Choroid plexus epithelial cell (primary cell): ENCODE measurements at regions not wholly inside any gene's neighbourhood (a gene's known extent, or its start where the extent isn't known, plus 50 kb on each side); places are given as distances from the start of the nearest gene placed in this dataset.

Source experiments
- DNase-seq: peaks from one replicate; pipeline ENCODE4 v3.0.0-alpha.2; 2010; ENCODE audit warnings: low read depth
- H3K4me3 ChIP-seq: 2 replicates; pipeline ENCODE4 v1.5.1; 2011; ENCODE audit warnings: low read depth, mild to moderate bottlenecking, control low read depth, low read length, moderate library complexity
- TF ChIP-seq, protein P1 (sequence below): conservative IDR thresholded peaks from 2 replicates; pipeline ENCODE4 v1.5.1; 2011; ENCODE audit warnings: low read depth, mild to moderate bottlenecking, control low read depth, inconsistent platforms, low read length, moderate library complexity

DNA sequence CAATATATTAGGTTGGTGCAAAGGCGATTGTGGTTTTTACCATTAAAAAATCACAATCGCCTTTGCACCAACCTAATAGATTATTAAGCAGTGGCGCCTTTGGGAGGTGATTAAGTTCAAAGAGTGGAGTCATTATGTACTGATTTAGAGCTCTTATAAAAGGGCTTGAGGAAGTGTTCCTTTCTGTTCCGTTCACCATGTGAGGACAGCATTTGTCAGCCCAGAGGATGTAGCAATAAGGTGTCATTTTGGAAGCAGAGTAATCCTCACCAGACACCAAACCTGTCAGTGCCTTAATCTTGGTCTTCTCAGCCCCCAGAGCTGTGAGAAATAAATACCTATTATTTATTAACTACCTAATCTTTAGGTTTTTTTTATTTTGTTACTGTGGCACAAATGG lies 542.1 kb upstream of the MAN1A1 start:
- no peak overlapping the region for H3K4me3 ChIP-seq
- TF ChIP-seq, protein P1, sequence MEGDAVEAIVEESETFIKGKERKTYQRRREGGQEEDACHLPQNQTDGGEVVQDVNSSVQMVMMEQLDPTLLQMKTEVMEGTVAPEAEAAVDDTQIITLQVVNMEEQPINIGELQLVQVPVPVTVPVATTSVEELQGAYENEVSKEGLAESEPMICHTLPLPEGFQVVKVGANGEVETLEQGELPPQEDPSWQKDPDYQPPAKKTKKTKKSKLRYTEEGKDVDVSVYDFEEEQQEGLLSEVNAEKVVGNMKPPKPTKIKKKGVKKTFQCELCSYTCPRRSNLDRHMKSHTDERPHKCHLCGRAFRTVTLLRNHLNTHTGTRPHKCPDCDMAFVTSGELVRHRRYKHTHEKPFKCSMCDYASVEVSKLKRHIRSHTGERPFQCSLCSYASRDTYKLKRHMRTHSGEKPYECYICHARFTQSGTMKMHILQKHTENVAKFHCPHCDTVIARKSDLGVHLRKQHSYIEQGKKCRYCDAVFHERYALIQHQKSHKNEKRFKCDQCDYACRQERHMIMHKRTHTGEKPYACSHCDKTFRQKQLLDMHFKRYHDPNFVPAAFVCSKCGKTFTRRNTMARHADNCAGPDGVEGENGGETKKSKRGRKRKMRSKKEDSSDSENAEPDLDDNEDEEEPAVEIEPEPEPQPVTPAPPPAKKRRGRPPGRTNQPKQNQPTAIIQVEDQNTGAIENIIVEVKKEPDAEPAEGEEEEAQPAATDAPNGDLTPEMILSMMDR: no peak
- DNase-seq: no peak

DNA sequence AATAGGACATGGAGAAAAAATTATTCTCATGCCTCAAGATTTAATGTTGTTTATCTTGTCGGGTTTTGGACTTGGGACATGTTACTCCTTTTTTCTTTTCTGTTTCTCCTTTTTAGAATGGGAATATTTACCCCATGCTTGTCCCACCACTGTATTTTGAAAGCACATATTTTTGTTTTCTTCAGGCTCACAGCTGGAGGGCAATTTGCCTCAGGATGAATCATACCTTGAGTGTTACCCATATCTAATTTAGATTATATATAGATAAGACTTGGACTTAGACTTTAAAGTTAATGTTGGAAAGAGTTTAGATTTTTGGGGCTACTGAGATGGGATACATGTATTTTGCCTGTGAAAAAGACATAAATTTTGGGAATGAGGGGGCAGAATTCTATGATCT lies 541.6 kb upstream of the MAN1A1 start:
- TF ChIP-seq, protein P1: no peak
- no peak overlapping the region for H3K4me3 ChIP-seq
- no peak for DNase-seq

DNA sequence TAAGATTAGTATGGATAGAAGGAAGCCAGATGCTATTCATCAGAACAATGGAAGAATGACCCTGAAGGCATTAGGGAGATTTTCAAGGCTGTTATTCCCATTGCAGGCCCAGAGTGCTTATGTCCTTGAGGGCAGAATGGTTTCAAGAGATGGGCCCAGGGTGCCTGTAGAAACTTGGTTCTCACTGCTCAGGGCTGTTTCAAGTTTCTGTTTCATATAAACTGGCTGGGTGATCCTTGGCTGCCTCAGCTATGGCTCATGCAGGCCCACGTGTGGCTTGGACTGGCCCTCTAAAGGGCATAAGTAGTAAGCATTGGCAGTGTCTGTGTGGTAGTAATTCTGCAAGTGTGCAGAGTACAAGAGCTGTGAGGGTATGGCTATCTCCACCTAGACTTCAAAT lies 540.9 kb upstream of the MAN1A1 start:
- no peak for DNase-seq
- TF ChIP-seq, protein P1: no peak
- no peak overlapping the region for H3K4me3 ChIP-seq

DNA sequence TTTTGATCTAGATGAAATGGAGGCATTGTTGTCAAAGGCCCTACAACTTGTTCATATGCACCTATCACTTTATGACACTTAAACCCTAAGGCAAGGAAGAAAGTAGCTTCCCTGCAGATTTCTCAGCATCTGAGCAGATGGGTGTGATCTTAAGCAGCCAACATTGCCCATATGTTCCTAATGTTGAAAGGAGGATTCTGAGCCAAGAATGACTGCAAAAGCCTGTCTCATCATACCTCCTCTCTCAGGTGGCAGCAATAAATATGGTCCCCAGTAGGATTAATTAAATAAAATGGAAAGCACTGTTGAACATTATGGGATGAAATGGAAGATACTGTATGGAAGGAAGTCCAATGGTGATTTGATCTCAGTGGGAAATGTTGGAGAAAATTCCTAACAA lies 538.1 kb upstream of the MAN1A1 start:
- no peak for DNase-seq
- H3K4me3 ChIP-seq: no peak overlapping the region
- TF ChIP-seq, protein P1: no peak

DNA sequence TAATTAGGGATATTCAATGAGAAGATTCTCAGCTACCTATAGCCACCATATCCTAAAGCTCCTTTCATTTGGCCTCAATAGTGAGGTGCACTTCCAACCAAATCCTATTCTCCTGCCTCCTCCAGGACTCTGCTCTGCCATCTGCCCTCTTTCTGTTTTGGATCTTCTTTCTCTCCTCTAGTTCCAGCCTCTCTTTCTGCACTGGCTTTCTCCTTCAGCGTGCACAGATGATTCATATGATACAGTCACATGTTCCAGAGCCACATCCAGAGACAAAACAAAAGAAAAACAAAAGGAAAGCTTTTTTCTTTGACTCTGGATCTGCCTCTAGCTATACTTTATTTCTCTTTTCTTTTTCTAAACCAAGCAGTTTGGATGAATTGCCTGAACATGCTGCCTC lies 531.9 kb upstream of the MAN1A1 start:
- TF ChIP-seq, protein P1: no peak
- DNase-seq: no peak
- no peak overlapping the region for H3K4me3 ChIP-seq

DNA sequence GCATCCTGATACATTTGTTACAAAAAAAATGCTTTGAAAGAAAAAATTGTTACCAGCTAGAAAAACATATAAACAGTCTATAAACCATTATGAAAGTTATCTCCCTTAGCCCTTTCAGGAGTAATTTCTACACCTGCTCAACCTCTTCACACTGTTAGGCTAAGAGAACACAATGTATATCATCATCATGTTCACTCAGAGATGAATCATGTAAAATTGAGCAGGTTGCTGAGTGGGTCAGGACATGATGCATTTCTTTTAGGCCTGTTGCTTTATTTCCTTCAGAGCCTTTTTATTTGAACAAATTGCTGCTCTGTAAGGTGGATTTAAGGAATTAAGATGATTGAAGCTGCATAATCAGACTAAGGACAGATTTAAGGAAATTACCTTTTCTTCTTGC lies 531.3 kb upstream of the MAN1A1 start:
- no peak overlapping the region for H3K4me3 ChIP-seq
- DNase-seq: no peak
- TF ChIP-seq, protein P1: no peak

DNA sequence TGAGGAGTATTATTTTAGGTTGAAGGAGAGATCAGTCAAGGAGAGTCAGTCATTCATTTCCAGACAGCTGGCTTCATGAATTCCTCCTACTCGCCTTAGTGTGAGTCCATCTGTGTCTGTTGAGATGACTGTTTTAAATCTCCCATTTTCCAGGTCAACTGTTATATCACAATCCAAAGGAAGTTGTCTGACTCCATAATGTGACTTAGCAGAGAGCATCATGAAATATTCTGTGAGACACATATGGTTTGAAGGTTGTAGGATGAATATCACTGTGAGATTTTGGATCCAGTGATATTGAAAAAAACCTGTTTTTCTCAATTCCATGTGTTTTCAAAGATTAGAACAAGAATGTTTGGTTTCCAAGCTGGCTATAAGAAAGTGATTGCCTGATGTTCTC lies 530.2 kb upstream of the MAN1A1 start:
- H3K4me3 ChIP-seq: no peak overlapping the region
- no peak for DNase-seq
- TF ChIP-seq, protein P1: no peak
